Endothelial cell of umbilical vein (primary cell): ENCODE measurements at regions not wholly inside any gene's neighbourhood (a gene's known extent, or its start where the extent isn't known, plus 50 kb on each side); places are given as distances from the start of the nearest gene placed in this dataset.

Source experiments
- BruUV-seq: library from RNA; stranded (reverse); fragments of 400-500 nt; replicated peaks from 2 replicates; lab custom pipeline; 2021; lab: Mats Ljungman, UMichigan
- CTCF ChIA-PET: fragments of 300-600, 350-600 bp; sonication (Branson Sonifier 250); formaldehyde crosslinking; loops from one replicate; lab custom pipeline; 2021; ENCODE audit warnings: antibody characterized with exemption, inconsistent platforms; lab: Charles Lee
- POLR2A ChIA-PET: fragments of 300-600, 350-600 bp; sonication (Branson Sonifier 250); formaldehyde crosslinking; loops from one replicate; lab custom pipeline; 2021; ENCODE audit warnings: antibody characterized with exemption, inconsistent platforms; lab: Charles Lee
- DNase-seq: peaks from one replicate; pipeline ENCODE4 v3.0.0-alpha.2; 2011; ENCODE audit warnings: low read depth, low spot score
- FAIRE-seq: peaks from 2 replicates; lab custom pipeline; 2011; peaks lifted over from hg19 to GRCh38; lab: Jason Lieb, UNC
- H2AFZ ChIP-seq: 2 replicates; pipeline ENCODE4 v1.6.0; 2012; ENCODE audit warnings: low read depth, low read length, control low read depth, inconsistent platforms
- H3K27ac ChIP-seq: 2 replicates; pipeline ENCODE4 v1.5.1; 2011; ENCODE audit warnings: low read depth, mild to moderate bottlenecking, control low read depth, low read length, moderate library complexity; ENCODE audit not compliant: insufficient read depth
- H3K27me3 ChIP-seq, 2 experiments: 2 replicates each; pipeline versions ENCODE4 v1.6.0 to v1.6.1; 2011; ENCODE audit warnings: low read length in 2 of 2, mixed read lengths in 1 of 2; ENCODE audit not compliant: control insufficient read depth in 2 of 2, insufficient read depth in 2 of 2
- H3K36me3 ChIP-seq, 2 experiments: 2 replicates in 1 of 2; 3 replicates in 1 of 2; pipeline ENCODE4 v1.5.1; 2011; ENCODE audit warnings: low read length in 2 of 2, mild to moderate bottlenecking in 1 of 2, moderate library complexity in 1 of 2; ENCODE audit not compliant: control insufficient read depth in 2 of 2, insufficient read depth in 2 of 2; ENCODE audit errors: extremely low read depth in 1 of 2
- H3K4me1 ChIP-seq: 3 replicates; pipeline ENCODE4 v1.5.1; 2011; ENCODE audit warnings: mild to moderate bottlenecking, low read length; ENCODE audit not compliant: control insufficient read depth, insufficient read depth; ENCODE audit errors: extremely low read depth
- H3K4me2 ChIP-seq: 2 replicates; pipeline ENCODE4 v1.6.1; 2011; ENCODE audit warnings: low read length, control low read depth, mixed read lengths; ENCODE audit not compliant: insufficient read depth
- H3K4me3 ChIP-seq, 3 experiments: fragments of 200-600 bp in 1 of 3; sonication (generic), shearing (Covaris generic) in 1 of 3; replicated peaks in 1 of 3; 2 replicates each; pipeline ENCODE4 v1.5.1; 2011 to 2016; ENCODE audit warnings: control low read depth in 3 of 3, low read length in 3 of 3, mild to moderate bottlenecking in 2 of 3, inconsistent platforms in 1 of 3, low read depth in 1 of 3, moderate library complexity in 1 of 3; ENCODE audit not compliant: insufficient read depth in 1 of 3
- H3K79me2 ChIP-seq: 2 replicates; pipeline ENCODE4 v1.6.0; 2012; ENCODE audit warnings: low read length, inconsistent platforms; ENCODE audit not compliant: control insufficient read depth, insufficient read depth
- H3K9ac ChIP-seq: replicated peaks from 2 replicates; pipeline ENCODE3; 2011; ENCODE audit warnings: low read length, control low read depth; ENCODE audit not compliant: insufficient read depth; ENCODE audit errors: extremely low read depth
- H3K9me1 ChIP-seq: replicated peaks from 3 replicates; pipeline ENCODE4 v1.6.0; 2011; ENCODE audit warnings: mild to moderate bottlenecking, low read length; ENCODE audit not compliant: control insufficient read depth, insufficient read depth; ENCODE audit errors: extremely low read depth
- H3K9me3 ChIP-seq: replicated peaks from 2 replicates; pipeline ENCODE4 v1.5.1; 2012; ENCODE audit warnings: low read length, inconsistent platforms; ENCODE audit not compliant: control insufficient read depth, insufficient read depth
- H4K20me1 ChIP-seq: replicated peaks from 2 replicates; pipeline ENCODE3; 2011; ENCODE audit warnings: mild to moderate bottlenecking, low read length; ENCODE audit not compliant: control insufficient read depth, insufficient read depth; ENCODE audit errors: extremely low read depth
- EZH2 ChIP-seq: IDR thresholded peaks from 2 replicates; pipeline ENCODE4 v1.6.1; 2012; ENCODE audit warnings: borderline replicate concordance, low read depth, mild to moderate bottlenecking, moderate library complexity, low read length, inconsistent platforms; ENCODE audit not compliant: severe bottlenecking
- GATA2 ChIP-seq: IDR thresholded peaks from 2 replicates; pipeline ENCODE4 v1.7.0; 2011; ENCODE audit warnings: low read depth, mild to moderate bottlenecking, moderate library complexity, mixed read lengths, low read length; ENCODE audit not compliant: insufficient read length, insufficient read depth
- JUN ChIP-seq: IDR thresholded peaks from 2 replicates; pipeline ENCODE4 v1.6.1; 2011; ENCODE audit warnings: borderline replicate concordance, low read depth; ENCODE audit not compliant: insufficient read length, insufficient read depth
- MAX ChIP-seq: IDR thresholded peaks from 2 replicates; pipeline ENCODE4 v1.6.1; 2011; ENCODE audit not compliant: insufficient read depth, insufficient read length
- MYC ChIP-seq: IDR thresholded peaks from one replicate; pipeline ENCODE4 v1.6.1; 2011; ENCODE audit warnings: mild to moderate bottlenecking, low read depth, low read length
- POLR2A ChIP-seq: IDR thresholded peaks from 2 replicates; pipeline ENCODE4 v1.6.1; 2012; ENCODE audit warnings: low read depth, mild to moderate bottlenecking, control low read depth, low read length
- POLR2AphosphoS5 ChIP-seq: IDR thresholded peaks from 2 replicates; pipeline ENCODE4 v1.6.1; 2012; ENCODE audit warnings: low read depth, mild to moderate bottlenecking, control low read depth, low read length, moderate library complexity; ENCODE audit not compliant: insufficient read depth
- dilution Hi-C: fragments of 300-500 bp; cut with MboI; formaldehyde crosslinking; loops from one replicate; pipeline ENCODE4 v1.15.0; 2019; ENCODE audit warnings: low sequenced_read_pairs; ENCODE audit not compliant: extremely low pct_ligation_motif_present
- intact Hi-C: fragments of 100-400 bp; cut with micrococcal nuclease; formaldehyde crosslinking; loops from one replicate; pipeline ENCODE4 v1.10.0; 2022
- TF ChIP-seq, protein P1 (sequence below), 2 donors: IDR thresholded peaks; 1 replicate in 1 of 2; 2 replicates in 1 of 2; pipeline ENCODE4 v1.5.1; 2011; ENCODE audit warnings: low read length in 2 of 2, mild to moderate bottlenecking in 2 of 2, moderate library complexity in 2 of 2, control low read depth in 1 of 2, inconsistent platforms in 1 of 2, low read depth in 1 of 2; ENCODE audit not compliant: insufficient read depth in 1 of 2; ENCODE audit errors: extremely low read depth in 1 of 2

- no peak overlapping the region for H3K4me3 ChIP-seq
- H3K36me3 ChIP-seq: no peaks in the 10 kb centered on the region
- H3K27ac ChIP-seq: no peak overlapping the region
- FAIRE-seq: no peak
- H4K20me1 ChIP-seq: no peaks in the 10 kb centered on the region
- CTCF ChIA-PET: no interaction called here
- H2AFZ ChIP-seq: no peak overlapping the region
- intact Hi-C loops (no loop called here), dilution Hi-C loops (no loop called here)
- no peaks in the 10 kb centered on the region for H3K4me1 ChIP-seq
- H3K79me2 ChIP-seq: no peaks in the 10 kb centered on the region
- no peaks in the 10 kb centered on the region for H3K27me3 ChIP-seq
- H3K9ac ChIP-seq: no peak overlapping the region
- POLR2A ChIA-PET: no interaction called here
- DNase-seq: no peak
- no peak overlapping the region for H3K4me2 ChIP-seq
- H3K9me1 ChIP-seq: no peaks in the 10 kb centered on the region
- TF ChIP-seq EZH2 (no peak), POLR2A (no peak), POLR2AphosphoS5 (no peak), MAX (no peak), GATA2 (no peak), MYC (no peak), JUN (no peak)
- TF ChIP-seq, protein P1, sequence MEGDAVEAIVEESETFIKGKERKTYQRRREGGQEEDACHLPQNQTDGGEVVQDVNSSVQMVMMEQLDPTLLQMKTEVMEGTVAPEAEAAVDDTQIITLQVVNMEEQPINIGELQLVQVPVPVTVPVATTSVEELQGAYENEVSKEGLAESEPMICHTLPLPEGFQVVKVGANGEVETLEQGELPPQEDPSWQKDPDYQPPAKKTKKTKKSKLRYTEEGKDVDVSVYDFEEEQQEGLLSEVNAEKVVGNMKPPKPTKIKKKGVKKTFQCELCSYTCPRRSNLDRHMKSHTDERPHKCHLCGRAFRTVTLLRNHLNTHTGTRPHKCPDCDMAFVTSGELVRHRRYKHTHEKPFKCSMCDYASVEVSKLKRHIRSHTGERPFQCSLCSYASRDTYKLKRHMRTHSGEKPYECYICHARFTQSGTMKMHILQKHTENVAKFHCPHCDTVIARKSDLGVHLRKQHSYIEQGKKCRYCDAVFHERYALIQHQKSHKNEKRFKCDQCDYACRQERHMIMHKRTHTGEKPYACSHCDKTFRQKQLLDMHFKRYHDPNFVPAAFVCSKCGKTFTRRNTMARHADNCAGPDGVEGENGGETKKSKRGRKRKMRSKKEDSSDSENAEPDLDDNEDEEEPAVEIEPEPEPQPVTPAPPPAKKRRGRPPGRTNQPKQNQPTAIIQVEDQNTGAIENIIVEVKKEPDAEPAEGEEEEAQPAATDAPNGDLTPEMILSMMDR (IDR thresholded peaks at IDR 0.05; ENCODE audit: extremely low read depth in 1 of 2, insufficient read depth in 1 of 2, low read depth in 1 of 2, low read length in 2 of 2): no peak
- BruUV-seq: no TSS peak
- H3K9me3 ChIP-seq: no peaks in the 10 kb centered on the region
These were observed 150.2 kb downstream of the ST6GAL2 start for GRCh38 chr2:106735807-106736206.
